Panc1 (cell line): ENCODE measurements at regions not wholly inside any gene's neighbourhood (a gene's known extent, or its start where the extent isn't known, plus 50 kb on each side); places are given as distances from the start of the nearest gene placed in this dataset.

Experiments
- ATAC-seq: fragments of 200-7000 bp; cut with Tn5 transposase; 2 replicates; pipeline ENCODE4 v1.9.1; 2020; ENCODE audit warnings: mild to moderate bottlenecking, moderate library complexity
- BruUV-seq: library from RNA; stranded (reverse); fragments of 400-500 nt; replicated peaks from 2 replicates; lab custom pipeline; 2021; lab: Mats Ljungman, UMichigan
- CTCF ChIA-PET: fragments of 300-600 bp; sonication (Branson Sonifier 250); formaldehyde crosslinking; loops from one replicate; lab custom pipeline; 2022; ENCODE audit warnings: antibody characterized with exemption; lab: Charles Lee
- POLR2A ChIA-PET: fragments of 300-600 bp; sonication (Branson Sonifier 250); formaldehyde crosslinking; loops from one replicate; lab custom pipeline; 2022; ENCODE audit warnings: antibody characterized with exemption; lab: Charles Lee
- DNase-seq: peaks from one replicate; pipeline ENCODE4 v3.0.0-alpha.2; 2010; ENCODE audit warnings: low read depth, low spot score
- H3K27ac ChIP-seq: 2 replicates; pipeline ENCODE4 v1.5.1; 2011; ENCODE audit warnings: mild to moderate bottlenecking, low read length, inconsistent platforms
- H3K27me3 ChIP-seq: fragments of 200-500 bp; sonication (Bioruptor generic); 2 replicates; pipeline ENCODE4 v1.6.0; 2014; ENCODE audit warnings: low read length, inconsistent platforms; ENCODE audit not compliant: control insufficient read depth, insufficient read depth
- H3K36me3 ChIP-seq: fragments of 200-500 bp; sonication (Bioruptor generic); 2 replicates; pipeline ENCODE4 v1.5.1; 2014; ENCODE audit warnings: inconsistent platforms, mild to moderate bottlenecking, low read length, moderate library complexity; ENCODE audit not compliant: control insufficient read depth, insufficient read depth
- H3K4me1 ChIP-seq: 2 replicates; pipeline ENCODE4 v1.5.1; 2011; ENCODE audit warnings: inconsistent platforms, mild to moderate bottlenecking, low read length, moderate library complexity; ENCODE audit not compliant: control insufficient read depth, insufficient read depth
- H3K4me3 ChIP-seq, 2 experiments: 2 replicates each; pipeline ENCODE4 v1.5.1; 2011 to 2012; ENCODE audit warnings: low read depth in 2 of 2, low read length in 2 of 2, mild to moderate bottlenecking in 2 of 2, inconsistent platforms in 1 of 2, moderate library complexity in 1 of 2
- H3K9me3 ChIP-seq: fragments of 200-500 bp; sonication (Bioruptor generic); 2 replicates; pipeline ENCODE4 v1.5.1; 2014; ENCODE audit warnings: low read depth, mild to moderate bottlenecking, inconsistent platforms, low read length, moderate library complexity; ENCODE audit not compliant: control insufficient read depth, insufficient read depth
- CTCF ChIP-seq: fragments of 450-650 bp; IDR thresholded peaks from 2 replicates; pipeline ENCODE4 v1.5.1; 2017; ENCODE audit warnings: mild to moderate bottlenecking
- POLR2AphosphoS5 ChIP-seq: IDR thresholded peaks from 2 replicates; pipeline ENCODE4 v1.6.1; 2012; ENCODE audit warnings: mild to moderate bottlenecking, low read depth, low read length, moderate library complexity
- SIN3A ChIP-seq: IDR thresholded peaks from 2 replicates; pipeline ENCODE4 v1.6.1; 2012; ENCODE audit warnings: low read depth, mild to moderate bottlenecking, low read length, moderate library complexity, borderline replicate concordance; ENCODE audit not compliant: insufficient read depth
- TCF7L2 ChIP-seq: IDR thresholded peaks from 2 replicates; pipeline ENCODE4 v1.6.1; 2011; ENCODE audit warnings: mild to moderate bottlenecking, low read depth, low read length, inconsistent platforms
- in situ Hi-C: cut with HindIII; loops from 2 replicates; pipeline ENCODE4 v1.10.0; 2016; ENCODE audit warnings: low sequenced_read_pairs, low pct_unique_long_range_greater_than_20kb
- intact Hi-C: fragments of 100-400 bp; cut with micrococcal nuclease; formaldehyde crosslinking; loops from one replicate; pipeline ENCODE4 v1.10.0; 2022; ENCODE audit not compliant: unreplicated experiment
- TF ChIP-seq, protein P1 (sequence below), 2 experiments: IDR thresholded peaks; 2 replicates each; pipeline ENCODE4 v1.6.1; 2011 to 2012; ENCODE audit warnings: low read depth in 2 of 2, control low read depth in 1 of 2, low read length in 1 of 2, mild to moderate bottlenecking in 1 of 2, moderate library complexity in 1 of 2; ENCODE audit not compliant: insufficient read depth in 1 of 2

GRCh38 chr3:4015426-4015825, 216.2 kb downstream of the LRRN1 start:
- ATAC-seq (no peak), DNase-seq (no peak)
- H3K36me3 ChIP-seq, result no peaks in the 10 kb centered on the region
- intact Hi-C loops (no loop called here), in situ Hi-C loops (no loop called here)
- no peak overlapping the region for H3K4me3 ChIP-seq
- no peaks in the 10 kb centered on the region for H3K9me3 ChIP-seq
- CTCF ChIA-PET, result no interaction called here
- no peak overlapping the region for H3K27ac ChIP-seq
- POLR2A ChIA-PET, result no interaction called here
- H3K4me1 ChIP-seq, result no peaks in the 10 kb centered on the region
- no TSS peak for BruUV-seq
- no peaks in the 10 kb centered on the region for H3K27me3 ChIP-seq
- TF ChIP-seq CTCF, result no peak
- no peak for TF ChIP-seq TCF7L2

DNA sequence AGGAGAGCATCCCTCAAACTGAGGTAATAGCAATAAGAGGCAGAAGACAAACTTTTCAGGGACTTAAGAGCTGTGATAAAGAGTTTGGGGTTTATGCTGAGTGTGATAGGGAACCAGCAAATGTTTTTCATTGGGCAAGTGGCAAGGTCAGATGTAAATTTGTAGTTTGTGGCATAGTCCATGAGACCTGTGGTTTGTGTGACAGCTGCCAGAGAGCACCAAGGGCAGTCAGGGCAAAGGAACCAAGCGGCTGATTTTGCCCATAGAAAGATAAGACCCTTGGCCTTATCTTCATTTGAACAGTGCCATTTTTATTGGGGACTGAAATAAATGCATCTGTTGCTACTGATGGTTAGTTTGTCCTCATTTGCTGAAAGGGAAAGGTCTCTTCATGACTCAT, 220.3 kb downstream of the LRRN1 start:
- TF ChIP-seq SIN3A (no peak), CTCF (no peak), TCF7L2 (no peak), POLR2AphosphoS5 (no peak)
- TF ChIP-seq, protein P1, sequence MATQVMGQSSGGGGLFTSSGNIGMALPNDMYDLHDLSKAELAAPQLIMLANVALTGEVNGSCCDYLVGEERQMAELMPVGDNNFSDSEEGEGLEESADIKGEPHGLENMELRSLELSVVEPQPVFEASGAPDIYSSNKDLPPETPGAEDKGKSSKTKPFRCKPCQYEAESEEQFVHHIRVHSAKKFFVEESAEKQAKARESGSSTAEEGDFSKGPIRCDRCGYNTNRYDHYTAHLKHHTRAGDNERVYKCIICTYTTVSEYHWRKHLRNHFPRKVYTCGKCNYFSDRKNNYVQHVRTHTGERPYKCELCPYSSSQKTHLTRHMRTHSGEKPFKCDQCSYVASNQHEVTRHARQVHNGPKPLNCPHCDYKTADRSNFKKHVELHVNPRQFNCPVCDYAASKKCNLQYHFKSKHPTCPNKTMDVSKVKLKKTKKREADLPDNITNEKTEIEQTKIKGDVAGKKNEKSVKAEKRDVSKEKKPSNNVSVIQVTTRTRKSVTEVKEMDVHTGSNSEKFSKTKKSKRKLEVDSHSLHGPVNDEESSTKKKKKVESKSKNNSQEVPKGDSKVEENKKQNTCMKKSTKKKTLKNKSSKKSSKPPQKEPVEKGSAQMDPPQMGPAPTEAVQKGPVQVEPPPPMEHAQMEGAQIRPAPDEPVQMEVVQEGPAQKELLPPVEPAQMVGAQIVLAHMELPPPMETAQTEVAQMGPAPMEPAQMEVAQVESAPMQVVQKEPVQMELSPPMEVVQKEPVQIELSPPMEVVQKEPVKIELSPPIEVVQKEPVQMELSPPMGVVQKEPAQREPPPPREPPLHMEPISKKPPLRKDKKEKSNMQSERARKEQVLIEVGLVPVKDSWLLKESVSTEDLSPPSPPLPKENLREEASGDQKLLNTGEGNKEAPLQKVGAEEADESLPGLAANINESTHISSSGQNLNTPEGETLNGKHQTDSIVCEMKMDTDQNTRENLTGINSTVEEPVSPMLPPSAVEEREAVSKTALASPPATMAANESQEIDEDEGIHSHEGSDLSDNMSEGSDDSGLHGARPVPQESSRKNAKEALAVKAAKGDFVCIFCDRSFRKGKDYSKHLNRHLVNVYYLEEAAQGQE (IDR thresholded peaks at IDR 0.05; ENCODE audit: insufficient read depth in 1 of 2, low read depth in 2 of 2, low read length in 1 of 2), result no peak
- Histone ChIP-seq H3K4me3 (no peak overlapping the region), H3K27me3 (no peaks in the 10 kb centered on the region), H3K36me3 (no peaks in the 10 kb centered on the region), H3K27ac (no peak overlapping the region), H3K4me1 (no peaks in the 10 kb centered on the region), H3K9me3 (no peaks in the 10 kb centered on the region)
- BruUV-seq, result no TSS peak
- intact Hi-C loops (no loop called here), in situ Hi-C loops (no loop called here)
- ChIA-PET POLR2A (no interaction called here), CTCF (no interaction called here)
- no peak for DNase-seq
- no peak for ATAC-seq

DNA sequence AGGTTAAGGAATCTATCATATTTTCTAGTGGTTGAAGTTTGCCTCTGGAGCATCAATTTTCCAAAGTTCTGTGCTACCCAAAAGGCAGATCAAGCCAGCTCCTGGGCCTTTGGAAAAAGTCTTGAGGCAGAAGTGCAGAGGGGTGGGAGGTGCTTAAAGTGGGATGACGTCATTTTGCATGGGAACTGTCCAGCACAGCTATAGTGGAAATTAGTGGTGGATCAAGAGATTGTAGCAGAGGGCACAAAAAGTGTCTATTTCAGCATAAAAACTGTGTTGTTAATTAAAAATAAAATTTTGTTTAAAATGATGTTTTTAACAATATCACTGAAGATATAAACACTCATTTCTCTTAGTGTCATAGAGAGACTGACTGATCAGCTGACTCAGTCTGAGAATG, 221.9 kb downstream of the LRRN1 start:
- in situ Hi-C loops, result no loop called here
- H3K27ac ChIP-seq, result no peak overlapping the region
- H3K27me3 ChIP-seq, result no peaks in the 10 kb centered on the region
- ATAC-seq (no peak), DNase-seq (no peak)
- no peaks in the 10 kb centered on the region for H3K36me3 ChIP-seq
- H3K4me3 ChIP-seq, result no peak overlapping the region
- BruUV-seq, result no TSS peak
- H3K4me1 ChIP-seq, result no peaks in the 10 kb centered on the region
- TF ChIP-seq, protein P1 (IDR thresholded peaks at IDR 0.05; ENCODE audit: insufficient read depth in 1 of 2, low read depth in 2 of 2, low read length in 1 of 2), result no peak
- TF ChIP-seq SIN3A (no peak), TCF7L2 (no peak), CTCF (no peak), POLR2AphosphoS5 (no peak)
- H3K9me3 ChIP-seq, result no peaks in the 10 kb centered on the region
- ChIA-PET POLR2A (no interaction called here), CTCF (no interaction called here)
- intact Hi-C loops, result no loop called here
